GM20000 (cell line): ENCODE measurements at regions not wholly inside any gene's neighbourhood (a gene's known extent, or its start where the extent isn't known, plus 50 kb on each side); places are given as distances from the start of the nearest gene placed in this dataset.

Experiments used
- DNase-seq: peaks from one replicate; pipeline ENCODE4 v3.0.0; 2012; ENCODE audit warnings: low spot score
- CTCF ChIP-seq: IDR thresholded peaks from 2 replicates; pipeline ENCODE4 v1.5.1; 2012; ENCODE audit warnings: mild to moderate bottlenecking, control low read depth; ENCODE audit errors: extremely low read depth, missing control alignments

GRCh38 chr7:41351091-41351490, 351.8 kb downstream of the INHBA start:
- TF ChIP-seq CTCF = no peak
- DNase-seq = no peak

GRCh38 chr7:41346878-41347277, 356.0 kb downstream of the INHBA start:
- DNase-seq = no peak

GRCh38 chr7:41339913-41340676, 362.8 kb downstream of the INHBA start:
- no peak for DNase-seq
- no peak for TF ChIP-seq CTCF

More at GRCh38 chr7:41346878-41347277, 356.0 kb downstream of the INHBA start:
- no peak for TF ChIP-seq CTCF

GRCh38 chr7:41336981-41337380, 365.9 kb downstream of the INHBA start:
- no peak for DNase-seq
- TF ChIP-seq CTCF = no peak

- DNase-seq = no peak
- TF ChIP-seq CTCF = no peak
Observed at GRCh38 chr7:41336455-41336952, 366.4 kb downstream of the INHBA start.

- DNase-seq = no peak
Observed at GRCh38 chr7:41334071-41334862, 368.6 kb downstream of the INHBA start.

More at GRCh38 chr7:41334071-41334862, 368.6 kb downstream of the INHBA start:
- TF ChIP-seq CTCF = no peak
